ENCODE measurements at regions not wholly inside any gene's neighbourhood (a gene's known extent, or its start where the extent isn't known, plus 50 kb on each side); places are given as distances from the start of the nearest gene placed in this dataset.

DNA sequence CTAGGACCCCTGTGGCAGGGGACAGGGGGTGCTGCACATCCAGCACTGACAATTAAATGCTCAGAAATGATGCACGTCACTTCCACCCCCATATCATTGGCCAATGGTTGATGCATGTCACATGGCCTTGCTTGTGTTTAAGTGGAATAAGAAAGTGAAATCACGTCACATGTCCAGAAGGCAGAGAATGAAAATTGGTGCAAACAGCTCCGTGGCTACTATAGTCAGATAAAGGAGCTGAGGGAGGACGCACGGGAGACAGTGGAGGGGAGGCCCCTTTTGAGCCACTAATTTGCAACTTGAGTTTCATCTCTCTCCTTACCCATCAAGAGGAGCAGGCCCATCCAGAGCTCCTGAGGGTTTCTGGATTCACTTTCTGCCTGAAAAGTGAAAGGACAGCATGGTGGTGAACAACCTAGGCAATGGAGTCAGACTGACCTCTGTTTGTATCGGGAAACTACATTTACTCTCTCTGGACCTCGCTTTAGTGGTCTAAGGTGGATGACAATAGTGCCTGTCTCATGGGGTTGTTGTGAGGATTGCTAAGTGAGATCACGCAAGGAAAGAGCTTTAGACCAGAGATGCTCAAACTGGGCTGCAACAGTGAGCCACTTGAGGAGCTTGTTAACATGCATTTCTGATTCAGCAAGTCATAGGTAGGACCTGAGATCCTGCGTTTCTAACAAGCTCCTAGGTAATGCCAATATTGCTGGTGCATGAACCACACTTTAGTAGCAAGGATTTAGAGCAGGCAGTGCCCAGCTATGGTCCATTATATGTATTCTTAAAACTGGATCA, 133.9 kb upstream of the ADRA1B start:
- TF ChIP-seq POLR2A (IDR thresholded peaks at IDR 0.05; ENCODE audit: low read depth, low read length) (no peak), POLR2AphosphoS5 (IDR thresholded peaks at IDR 0.05; ENCODE audit: low read depth, low read length) (no peak), TAF1 (IDR thresholded peaks at IDR 0.05; ENCODE audit: low read depth, low read length) (no peak)
